Hepatocyte (in vitro differentiated cells): ENCODE measurements at regions not wholly inside any gene's neighbourhood (a gene's known extent, or its start where the extent isn't known, plus 50 kb on each side); places are given as distances from the start of the nearest gene placed in this dataset.

Experiments
- CTCF ChIP-seq: fragments of 200-600 bp; sonication (generic); IDR thresholded peaks from 2 replicates; pipeline ENCODE4 v1.5.1; 2016; ENCODE audit warnings: antibody characterized with exemption, mild to moderate bottlenecking; ENCODE audit not compliant: poor library complexity
- EZH2 ChIP-seq: fragments of 200-600 bp; sonication (generic); IDR thresholded peaks from 2 replicates; pipeline ENCODE4 v1.6.1; 2016; ENCODE audit warnings: antibody characterized with exemption, mild to moderate bottlenecking, borderline replicate concordance

- no peak for TF ChIP-seq CTCF
- TF ChIP-seq EZH2, result no peak
Observed at GRCh38 chr6:112951829-112952228, 604.7 kb downstream of the RFPL4B start.
